GM18511 (cell line): ENCODE measurements at regions not wholly inside any gene's neighbourhood (a gene's known extent, or its start where the extent isn't known, plus 50 kb on each side); places are given as distances from the start of the nearest gene placed in this dataset.
A peak's percentile ranks its signal among the peaks of the same experiment; 100 is the strongest.

Experiments
- ATAC-seq: cut with Tn5 transposase; IDR thresholded peaks from one replicate; pipeline ENCODE4 v1.9.1; 2021; ENCODE audit warnings: mild to moderate bottlenecking, moderate library complexity; ENCODE audit not compliant: unreplicated experiment

DNA sequence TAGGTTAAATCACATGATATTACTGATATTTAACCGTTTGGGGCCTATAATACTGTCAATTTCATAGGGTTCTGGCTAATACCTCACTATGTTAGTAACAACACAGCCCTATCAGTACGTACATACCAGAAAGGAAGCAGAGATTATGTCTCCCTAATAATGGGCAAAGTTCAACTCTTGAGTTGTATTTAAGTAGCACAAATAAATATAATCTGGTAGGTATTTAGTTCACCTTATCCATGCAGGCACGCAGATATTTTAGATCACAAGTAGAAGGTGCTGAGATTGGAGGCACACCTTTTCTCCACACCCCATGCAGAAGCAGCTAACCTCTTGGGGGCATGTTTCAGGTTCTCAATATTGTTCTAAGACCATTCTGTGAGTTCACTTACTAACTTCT lies 118.9 kb downstream of the IRS1 start:
- ATAC-seq, result no peak

DNA sequence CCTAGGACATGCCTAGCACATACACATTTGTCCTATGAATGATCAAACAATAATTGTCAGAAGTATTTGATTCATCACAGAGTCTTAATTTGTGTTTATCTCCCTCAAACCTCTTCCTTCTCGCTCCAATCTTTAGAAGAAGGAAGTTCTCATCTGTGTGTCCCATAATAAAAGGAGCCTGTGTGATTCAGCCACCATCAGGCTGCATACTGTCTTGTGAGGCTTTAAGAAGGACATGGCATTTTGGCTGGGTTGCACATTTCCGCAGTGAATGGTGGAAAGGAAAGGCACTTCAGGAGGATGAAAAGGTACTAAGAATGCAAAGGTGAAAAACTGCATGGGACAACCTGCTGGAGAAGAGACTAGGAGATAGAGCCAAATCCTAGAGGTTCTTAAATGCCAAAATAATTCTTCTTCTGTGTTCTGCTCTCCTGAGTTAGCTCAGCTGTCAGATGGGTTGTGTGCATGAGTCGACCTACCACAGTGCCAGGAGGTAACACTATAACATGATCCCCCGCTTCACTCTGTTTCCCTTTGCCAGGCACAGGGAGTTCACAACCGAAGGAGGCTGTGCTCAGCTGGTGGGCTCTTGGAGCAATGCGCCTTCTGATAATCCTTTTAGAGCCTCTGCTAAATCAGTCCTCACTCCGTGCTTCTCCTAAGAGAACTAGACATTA lies 120.1 kb downstream of the IRS1 start:
- no peak for ATAC-seq

DNA sequence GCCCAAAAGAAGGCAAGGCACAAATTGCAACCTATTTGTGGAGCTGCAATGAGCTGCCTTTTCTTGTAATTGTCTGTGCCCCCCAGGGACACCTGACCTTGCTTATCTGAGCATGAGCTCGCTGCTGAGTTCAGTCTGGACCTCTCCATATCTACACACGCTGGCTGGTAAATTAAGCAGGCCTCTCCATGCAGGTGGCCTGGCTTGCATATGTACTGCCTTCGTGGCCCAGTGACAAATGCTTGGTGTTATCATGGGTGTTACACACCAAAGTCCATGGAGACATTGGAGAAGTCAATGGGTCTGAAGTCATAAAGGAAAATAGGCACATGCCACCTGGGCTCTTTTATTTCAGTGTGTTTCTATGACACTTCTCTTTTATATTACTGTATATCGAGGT lies 121.2 kb downstream of the IRS1 start:
- no peak for ATAC-seq

DNA sequence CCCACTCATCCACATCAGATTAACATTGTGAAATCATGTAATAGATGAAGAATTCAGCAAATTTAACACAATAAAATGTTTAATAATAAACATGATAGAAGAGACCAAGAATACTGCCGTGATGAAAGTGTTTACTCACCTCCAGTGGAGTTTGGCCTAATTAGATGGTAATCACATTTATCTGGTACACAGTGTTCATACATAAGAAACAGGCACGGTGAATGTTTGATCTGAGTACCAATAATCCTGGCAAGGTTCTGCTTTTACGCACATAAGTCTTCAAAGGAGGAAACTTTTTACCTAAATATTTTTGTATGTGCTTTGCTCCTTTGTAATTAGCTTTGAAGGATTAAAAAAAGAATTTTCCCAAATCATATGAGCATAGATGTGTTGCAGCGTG lies 122.5 kb downstream of the IRS1 start:
- no peak for ATAC-seq

DNA sequence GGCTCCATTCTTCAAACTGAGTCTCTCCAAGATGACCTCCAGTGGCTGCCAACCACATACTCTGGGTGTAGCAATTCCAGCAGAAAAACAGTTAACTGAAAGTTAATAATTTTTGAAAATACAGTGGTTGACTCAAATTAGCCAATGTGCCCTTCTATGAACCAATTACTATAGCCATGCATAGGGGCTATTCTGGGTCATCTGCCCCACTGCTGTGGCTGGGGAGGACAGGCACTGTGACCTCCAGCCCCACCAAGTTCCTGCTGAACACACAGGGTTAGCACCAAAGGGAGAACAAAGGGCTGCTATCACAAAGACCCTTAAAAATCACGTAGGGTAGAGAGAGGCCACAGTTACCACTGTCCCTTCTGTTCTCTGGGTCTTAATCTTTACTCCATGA lies 123.0 kb downstream of the IRS1 start:
- no peak for ATAC-seq

DNA sequence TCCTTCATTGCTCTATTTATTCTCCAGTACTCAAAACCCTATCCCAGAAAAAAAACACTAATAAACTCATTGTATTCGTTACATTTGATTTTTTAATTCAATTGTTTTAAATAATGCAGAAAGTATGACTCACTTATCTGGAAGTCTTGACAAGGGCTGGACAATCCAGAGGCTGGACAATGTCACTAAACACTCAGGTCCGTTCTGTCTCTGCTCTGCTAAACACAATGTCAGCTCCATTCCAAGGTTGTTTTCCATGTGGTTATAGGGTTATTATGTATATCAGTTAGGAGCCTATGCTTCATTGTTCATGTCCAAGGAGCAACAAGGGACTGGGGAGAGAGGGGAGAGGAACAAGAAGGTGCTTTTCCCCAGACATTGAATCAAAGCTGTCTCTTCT lies 125.5 kb downstream of the IRS1 start:
- no peak for ATAC-seq

DNA sequence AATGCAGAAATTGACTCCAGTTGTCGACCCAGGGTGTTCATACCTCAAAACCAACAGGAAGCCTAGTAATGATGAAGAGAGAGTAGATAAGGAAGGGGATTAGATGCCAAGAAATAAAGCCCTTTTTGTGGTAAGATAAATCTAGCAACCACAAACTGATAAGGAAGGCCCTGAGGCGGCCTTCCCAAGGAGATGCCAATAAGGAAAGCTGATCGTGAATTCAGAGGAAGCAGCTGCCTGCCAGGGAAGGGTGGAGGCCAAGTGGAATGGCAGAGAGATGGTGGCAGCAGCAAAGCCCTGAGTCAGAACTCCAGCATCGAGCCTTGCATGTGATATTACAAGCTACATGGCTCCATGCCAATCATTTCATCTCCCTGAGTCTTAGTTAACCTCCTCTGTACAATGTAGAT lies 126.3 kb downstream of the IRS1 start:
- no peak for ATAC-seq

DNA sequence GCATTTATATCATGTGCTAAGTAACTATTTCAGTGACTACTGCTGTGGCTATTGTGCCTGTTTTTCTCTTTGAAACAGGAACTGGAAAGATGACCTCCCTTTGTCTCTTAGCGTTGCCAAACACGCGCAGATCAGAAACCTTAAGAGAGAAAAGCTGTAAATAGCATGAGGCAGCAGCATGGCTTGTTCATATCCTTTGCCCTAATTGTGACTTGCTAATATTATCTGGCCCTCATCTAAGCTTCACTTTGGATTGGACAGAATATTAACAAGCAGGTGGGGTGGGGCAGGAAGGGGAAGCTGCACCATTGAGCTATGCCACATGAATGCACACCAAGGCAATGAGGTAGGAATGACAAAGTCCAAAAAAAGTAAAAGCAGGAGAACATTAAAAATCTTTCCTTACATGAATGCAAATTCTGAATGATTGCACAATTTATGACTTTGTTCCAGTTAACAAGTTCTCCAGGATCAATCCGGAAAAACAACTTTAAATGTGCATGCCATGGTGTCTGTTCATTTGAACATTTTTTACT lies 128.4 kb downstream of the IRS1 start:
- no peak for ATAC-seq

DNA sequence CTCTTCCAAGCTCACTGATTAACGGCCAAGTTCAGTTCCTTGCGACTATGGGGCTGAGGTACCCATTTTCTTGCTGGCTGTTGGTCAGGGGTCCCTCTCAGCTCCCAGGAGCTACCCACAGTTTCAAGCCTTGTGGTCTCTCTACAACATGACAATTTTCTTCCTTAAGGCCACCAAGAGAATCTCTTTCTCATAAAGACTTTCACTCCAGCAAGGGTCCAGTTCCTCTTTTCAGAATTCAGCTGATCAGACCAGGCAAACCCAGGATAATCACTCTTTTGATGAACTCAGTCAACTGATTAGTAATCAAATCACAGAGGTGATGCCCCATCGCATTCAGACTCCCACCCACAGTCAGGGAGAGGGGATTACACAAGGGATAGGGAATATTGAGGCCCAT lies 129.7 kb downstream of the IRS1 start:
- peak; percentile 94 for ATAC-seq

DNA sequence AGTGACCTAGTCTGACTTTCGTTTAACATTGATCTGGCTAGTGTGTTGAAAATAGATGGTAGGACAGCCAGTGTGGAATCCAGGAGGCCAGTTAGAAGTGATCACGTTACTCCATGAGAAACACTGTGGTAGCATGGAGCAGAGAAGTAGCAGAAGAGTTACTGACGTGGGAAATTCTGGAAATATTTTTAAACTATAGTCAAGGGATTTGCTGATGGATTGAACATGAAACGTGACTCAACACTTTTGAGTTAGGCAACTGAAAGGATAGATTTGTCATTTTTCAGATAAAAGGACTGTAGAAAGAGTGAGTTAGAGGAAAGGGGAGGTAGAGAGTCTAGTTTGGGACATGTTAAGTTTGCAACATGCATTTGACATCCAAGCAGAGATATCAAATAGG lies 130.4 kb downstream of the IRS1 start:
- ATAC-seq, result no peak

DNA sequence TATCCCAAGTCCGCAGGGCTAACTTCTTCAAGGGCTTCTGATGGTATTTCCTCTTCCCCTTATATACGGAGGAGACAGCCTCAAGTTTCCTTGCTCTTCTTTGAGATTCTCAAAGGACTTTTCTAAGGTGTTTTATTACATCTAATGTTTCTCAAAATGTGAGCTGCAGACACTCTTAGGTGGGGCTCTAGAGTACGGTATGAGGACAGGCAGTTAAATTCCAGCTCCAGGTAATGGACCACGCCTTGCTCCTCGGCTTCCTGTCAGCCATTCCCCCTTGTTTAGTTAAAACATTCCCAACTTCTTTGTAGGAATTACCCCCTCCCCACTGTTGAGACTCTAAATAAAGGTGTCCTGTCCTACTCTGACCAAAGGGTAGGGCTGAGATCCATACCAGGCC lies 131.9 kb downstream of the IRS1 start:
- ATAC-seq, result no peak

DNA sequence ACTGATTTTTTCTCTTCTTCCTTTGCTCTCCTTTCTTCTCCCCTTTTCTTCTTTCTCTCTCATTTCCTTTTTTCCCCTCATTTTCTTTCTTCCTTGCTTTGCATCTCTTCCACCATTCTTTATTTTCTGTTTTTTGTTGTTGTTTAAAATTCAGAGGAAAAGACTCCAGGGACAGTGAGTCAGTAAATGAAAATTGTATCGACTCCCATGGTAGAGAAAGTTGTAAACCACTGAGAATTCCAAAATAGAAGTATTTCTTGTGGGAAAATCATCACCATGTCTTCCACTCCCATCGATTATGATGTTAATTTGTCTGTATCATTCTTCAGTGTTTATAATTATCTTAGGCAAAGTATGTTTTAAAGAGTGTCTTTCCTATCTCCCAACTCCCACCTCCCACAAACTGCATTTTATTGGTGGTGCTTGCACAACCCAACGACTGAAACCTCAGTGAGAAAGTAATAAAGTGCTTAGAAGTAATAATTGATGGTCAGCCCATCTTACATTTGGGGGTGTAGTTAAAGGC lies 134.3 kb downstream of the IRS1 start:
- no peak for ATAC-seq

DNA sequence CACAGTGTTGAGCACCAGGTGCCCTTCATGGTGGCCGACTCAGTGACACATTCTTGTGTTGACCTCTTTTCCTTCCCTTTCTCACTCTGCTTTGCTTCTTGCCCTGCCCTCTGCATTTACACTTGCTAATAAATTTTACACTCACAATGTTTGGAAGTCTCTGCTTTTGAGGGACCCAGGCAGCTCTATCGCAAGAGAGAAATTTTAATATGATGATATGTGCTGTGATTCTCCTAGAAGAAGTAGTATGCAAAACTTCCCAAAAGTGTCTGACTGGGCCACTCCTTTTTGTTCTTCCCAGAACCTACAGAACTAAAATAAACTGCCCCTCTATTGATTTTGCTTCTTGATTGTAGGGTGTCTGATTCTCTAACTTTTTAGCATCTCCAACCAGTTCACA lies 135.0 kb downstream of the IRS1 start:
- no peak for ATAC-seq

DNA sequence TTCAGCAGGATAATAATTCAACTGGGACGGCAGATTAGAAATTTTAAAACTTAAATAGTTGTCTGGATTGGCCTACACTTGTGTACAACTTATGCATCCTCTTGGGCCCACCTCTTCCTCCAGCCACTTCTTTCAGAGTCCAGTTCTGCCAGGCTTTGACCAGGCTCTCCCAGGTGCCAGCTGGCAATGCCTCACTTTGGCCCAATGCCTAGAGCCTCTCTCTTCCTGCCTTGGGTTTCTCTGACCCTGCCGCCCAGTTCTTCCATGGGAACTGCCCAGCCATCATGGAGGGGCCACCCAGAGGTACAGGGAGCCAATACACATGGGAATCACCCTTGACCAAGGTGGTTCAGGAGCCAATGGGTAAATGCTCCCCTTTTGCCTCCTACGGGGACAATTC lies 135.5 kb downstream of the IRS1 start:
- ATAC-seq, result no peak

DNA sequence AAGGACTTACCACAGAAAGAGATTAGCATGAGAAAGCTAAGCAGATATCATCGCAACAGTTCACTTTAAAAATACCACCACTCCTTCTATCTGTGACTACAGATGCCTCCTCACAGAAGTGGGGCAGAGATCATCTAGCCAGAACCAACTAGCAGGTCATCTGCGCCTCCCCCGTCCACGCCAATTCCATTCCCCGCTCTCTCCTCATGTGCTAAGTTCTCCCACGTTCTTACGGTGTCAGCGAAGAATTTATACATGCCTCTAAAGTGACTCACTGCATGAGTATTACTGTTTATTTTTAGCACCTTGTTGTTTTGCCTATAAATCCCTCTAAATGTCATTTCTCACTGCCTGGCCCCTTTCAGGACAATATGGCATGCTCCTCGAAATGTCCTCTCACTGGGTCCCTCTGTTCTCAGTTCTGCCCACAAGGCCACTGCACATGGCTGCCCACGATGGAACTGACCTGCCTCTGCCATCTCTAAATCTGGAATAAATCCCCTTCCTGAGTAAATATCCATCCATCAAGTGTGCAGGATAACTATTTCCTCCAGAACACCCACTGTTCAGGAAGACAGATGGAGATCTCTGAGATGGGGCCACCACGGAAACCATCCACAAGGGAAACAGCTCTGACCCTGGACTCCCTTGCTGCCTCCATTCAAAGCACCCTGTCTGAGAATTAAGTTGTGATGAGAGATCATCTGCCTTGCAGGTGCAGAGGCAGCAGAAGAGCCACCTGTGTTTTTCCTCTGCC lies 137.7 kb downstream of the IRS1 start:
- no peak for ATAC-seq

DNA sequence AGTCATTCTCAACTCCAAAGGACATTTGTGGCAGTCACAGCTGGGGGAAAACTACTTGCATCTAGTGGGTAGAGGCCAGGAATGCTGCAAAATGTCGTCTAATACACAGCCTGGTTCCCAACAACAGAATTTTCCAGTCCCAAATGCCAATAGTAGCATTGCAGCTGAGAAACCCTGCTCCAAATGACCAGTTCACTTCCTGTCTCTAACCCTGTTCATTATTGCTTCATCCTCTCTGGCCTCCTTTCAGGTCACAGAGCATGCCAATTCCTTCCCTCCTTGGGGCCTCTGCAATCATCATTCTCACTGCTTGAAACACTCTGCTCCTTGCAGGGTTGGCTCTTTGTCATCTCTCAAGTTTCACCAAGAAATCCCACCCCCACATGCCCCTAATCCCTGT lies 139.1 kb downstream of the IRS1 start:
- ATAC-seq, result no peak

DNA sequence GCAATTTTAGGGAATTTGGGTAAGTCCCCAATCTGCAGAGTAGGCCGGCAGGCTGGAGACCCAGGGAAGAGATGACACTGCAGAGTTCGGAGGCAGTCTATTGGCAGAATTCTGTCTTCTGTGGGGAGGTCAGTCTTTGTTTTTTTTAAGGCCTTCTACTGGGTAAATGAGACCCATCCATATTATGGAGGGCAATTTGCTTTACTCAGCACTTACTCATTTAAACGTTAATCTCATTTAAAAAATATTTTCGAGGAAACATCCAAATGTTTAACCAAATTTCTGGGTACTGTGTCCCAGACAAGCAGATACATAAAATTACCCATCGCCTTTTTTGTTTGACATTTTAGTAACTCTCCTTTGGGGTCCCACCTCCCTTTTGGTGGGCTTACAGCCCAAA lies 139.5 kb downstream of the IRS1 start:
- no peak for ATAC-seq

DNA sequence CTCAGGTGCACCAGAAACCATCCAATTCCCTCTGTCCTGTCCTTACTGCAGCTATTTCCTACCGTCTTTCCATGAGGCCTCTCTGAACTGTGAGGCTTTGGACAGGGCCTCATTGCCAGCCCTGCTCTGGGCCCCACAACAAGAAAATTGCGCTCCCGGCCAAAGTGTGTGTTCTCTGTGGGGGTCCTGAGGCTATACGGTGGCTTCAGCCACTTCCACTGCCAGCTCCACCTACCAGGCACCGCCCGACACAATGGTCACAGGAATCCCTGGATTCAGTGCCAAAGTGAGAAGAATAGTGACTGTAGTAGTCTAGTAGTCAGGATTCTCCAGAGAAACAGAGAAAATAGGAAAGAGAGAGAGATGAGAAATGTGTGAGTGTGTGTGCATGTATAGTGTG lies 140.2 kb downstream of the IRS1 start:
- no peak for ATAC-seq

DNA sequence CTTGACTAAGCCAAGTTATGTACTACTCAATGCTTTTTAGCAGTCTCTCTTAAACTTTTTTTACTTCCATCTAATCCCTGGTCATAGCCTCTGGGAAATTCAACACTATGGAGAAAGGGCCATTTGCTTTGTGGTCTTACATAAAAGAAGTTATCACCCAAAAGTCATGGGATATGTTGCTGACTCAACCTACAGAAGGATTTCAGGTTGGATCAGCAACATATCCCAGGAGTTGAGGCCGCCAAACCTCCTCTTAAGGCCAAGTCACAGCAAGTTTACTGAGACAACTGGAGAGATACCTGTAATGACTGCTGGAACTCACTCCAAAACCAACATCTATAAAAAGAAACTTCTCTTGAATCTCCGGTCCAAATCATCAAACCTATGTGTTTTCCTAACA lies 141.1 kb downstream of the IRS1 start:
- ATAC-seq, result no peak

DNA sequence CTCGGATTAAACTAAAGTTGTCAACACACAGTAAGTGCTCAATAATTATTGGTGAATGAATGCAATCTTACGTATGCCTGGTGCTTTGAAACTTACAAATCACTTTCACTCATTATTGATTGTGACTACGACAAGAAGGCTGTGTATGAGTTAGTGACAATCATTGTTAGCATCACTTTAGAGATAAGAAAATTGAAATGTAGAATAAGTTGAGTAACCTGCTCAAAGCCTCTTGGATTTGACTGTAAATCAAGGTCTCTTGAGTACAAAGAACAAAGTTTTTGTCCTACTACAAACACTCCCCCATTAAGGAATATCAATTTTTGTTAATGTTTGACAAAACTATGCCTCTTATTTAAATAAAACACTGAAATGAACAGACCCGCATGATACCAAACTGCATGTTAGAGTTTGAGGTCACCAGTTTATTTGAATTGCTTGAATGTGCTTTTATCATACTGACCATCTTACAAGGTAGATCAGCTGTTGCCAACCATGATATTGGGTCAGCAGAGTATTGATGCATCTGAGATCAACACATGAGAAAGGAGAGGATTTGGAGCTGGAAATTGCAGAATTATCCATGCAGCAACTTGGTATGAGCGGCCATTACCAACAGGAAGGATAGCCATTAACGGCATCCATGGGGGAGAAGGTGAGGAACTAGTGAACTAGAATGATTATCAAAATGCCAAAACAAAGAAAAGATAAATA lies 142.1 kb downstream of the IRS1 start:
- no peak for ATAC-seq

DNA sequence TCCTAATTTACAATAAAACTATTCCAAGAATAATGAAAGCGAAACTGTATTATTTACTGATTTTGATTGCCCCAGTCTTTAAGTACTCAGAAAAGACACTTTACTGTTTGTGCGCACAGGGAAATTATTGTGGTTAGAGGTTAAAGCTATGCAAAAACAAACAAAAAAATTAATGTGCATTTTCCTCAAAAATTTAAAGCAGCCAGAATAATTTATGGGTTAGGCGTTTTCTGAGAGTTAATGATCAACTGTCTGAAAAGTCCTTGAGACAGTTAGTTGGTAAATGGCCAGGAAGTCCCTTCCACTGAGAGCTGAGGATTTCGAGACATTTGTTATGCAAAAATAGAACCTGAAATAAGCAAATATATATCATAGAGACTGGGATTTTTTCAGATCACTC lies 143.3 kb downstream of the IRS1 start:
- no peak for ATAC-seq

DNA sequence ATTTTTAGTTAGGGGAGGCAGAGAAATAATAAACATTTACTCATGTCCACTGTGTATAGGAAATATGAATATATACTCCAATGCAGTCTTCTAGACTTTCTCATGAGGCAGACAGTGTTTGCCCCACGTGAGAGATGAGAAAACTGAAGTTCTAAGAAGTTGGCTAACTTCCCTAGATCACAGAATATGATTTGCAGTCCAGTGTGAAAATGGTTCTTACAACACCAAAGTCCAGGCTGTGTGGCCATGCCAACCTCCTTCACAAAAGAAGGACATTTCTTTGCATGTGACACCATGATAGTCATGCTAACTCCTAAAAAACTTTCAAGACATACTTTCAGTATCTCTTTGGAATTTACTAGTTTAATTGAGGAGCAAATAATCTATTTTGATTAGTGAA lies 143.7 kb downstream of the IRS1 start:
- ATAC-seq, result no peak
